NCI-H2029 treated with DMSO at 0.1 percent for 48 hours (cell line): ENCODE measurements at regions not wholly inside any gene's neighbourhood (a gene's known extent, or its start where the extent isn't known, plus 50 kb on each side); places are given as distances from the start of the nearest gene placed in this dataset.
A peak's percentile ranks its signal among the peaks of the same experiment; 100 is the strongest.
"Not testable (repeated sequence)": the region's sequence is repeated elsewhere in the genome, so short reads cannot be mapped to it uniquely, and the experiment has no call there.

Experiments
- DNase-seq: peaks from one replicate; lab custom pipeline; 2025; lab: John Stamatoyannopoulos, UW

- DNase-seq, result no peak
Observed at GRCh38 chr14:25436288-25436875, 386.4 kb upstream of the STXBP6 start.

DNA sequence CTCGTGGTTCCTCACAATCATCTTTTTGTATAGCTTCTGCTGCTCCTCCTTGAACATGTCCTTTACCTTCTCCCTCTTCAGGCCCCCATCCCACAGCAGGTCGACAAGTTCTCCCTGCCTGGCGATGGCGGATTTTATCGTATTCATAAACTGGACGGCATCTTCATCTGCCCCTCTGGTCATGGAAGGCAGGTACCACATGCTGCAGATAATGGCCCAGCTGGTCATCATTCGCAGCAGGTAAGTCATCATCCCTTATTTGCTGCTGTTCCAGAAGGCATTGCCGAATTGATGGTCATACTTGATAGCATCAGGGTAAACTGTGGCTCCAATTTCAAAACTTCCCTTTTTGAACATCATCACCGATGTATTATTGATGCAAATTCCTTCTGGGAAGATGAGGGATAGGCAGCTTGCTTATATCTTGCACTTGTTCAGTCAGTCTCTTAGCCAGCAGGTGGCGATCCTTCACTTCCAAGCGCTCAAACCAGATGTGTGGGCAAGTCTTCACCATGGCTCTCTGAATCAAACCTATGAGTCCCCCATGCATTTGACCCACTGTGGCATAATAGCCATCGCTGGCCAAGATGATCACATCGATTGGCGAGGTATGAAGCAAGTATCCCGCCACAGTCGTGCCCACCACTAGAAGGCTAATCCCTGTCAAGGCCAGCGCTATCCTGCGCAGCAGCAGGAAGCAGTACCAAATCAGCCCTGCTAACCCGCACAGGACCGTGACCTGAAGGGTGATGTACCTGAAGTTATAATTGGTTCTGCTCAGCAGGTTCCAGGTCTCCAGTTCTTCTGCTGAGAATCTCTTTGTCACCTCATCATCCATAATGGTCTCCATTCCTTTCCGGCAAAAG, 381.5 kb upstream of the STXBP6 start:
- no peak for DNase-seq

GRCh38 chr14:25430808-25431207, 380.9 kb upstream of the STXBP6 start:
- DNase-seq, result no peak

DNA sequence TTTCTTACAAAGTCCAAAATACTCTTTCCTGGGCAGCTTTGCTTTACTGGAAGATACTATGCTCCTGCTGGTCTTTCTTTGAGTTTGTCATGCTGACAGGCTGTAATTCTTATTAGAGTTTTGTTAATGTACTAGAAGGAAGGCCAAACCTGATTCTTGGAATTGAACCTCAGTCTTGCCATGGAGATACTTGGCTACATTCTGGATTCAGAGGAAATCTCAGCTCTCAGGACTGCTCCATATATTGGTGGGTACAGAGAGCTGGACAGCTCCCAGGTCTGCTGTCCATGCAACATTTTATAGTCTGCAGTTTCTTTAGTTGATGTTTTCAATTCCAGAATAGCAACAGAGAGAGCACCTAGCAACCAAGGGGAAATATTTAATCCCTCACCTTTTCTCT, 363.1 kb upstream of the STXBP6 start:
- no peak for DNase-seq

DNA sequence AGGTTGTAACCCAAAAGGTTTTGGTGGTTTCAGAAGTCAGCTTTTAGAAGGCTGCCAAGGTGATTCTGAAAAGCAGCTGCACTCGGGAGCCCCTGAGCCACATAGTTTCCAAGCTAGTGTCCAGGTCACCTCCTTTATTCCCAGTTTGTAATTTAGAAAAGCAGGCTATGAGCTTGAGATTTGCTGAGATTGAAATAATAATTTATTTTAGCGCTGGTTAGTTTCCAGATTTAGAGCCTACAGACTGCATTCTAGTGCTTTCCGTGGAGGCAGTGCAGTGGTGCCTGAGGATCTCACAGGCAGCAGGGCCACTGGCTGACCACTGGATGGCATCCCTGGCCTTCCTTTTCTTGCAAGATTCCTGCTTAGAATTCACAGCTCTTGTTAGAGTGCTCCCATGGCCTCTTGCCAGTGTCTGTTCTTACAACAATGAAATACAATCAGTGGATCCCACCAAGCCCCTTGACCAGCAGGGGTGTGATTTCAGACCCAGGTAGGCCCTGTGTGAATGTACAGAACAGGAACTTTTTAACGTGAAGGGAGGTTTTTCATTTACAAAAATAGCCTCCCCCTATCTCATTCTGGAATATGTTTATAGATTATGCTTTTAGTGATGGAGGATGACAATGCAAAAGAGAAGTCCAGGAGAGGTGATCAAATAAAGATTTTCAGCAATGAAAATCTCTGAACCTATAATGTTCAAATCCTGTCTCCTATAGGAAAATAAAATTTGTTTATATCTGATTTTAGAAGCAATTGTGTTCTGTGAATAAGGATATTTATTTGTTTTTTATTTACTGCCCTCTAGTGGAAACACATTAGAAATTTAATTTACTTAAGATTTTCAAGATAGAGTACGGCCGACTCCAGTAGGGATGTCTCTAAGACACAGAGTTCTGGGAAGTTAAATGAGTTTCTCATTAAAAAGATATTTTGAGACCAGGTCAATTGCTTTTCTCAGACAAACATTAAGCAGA, 362.1 kb upstream of the STXBP6 start:
- no peak for DNase-seq

- DNase-seq, result no peak
Observed at GRCh38 chr14:25406818-25407217, 356.9 kb upstream of the STXBP6 start.

GRCh38 chr14:25400607-25401206, 350.8 kb upstream of the STXBP6 start:
- peak; percentile 34 for DNase-seq

DNA sequence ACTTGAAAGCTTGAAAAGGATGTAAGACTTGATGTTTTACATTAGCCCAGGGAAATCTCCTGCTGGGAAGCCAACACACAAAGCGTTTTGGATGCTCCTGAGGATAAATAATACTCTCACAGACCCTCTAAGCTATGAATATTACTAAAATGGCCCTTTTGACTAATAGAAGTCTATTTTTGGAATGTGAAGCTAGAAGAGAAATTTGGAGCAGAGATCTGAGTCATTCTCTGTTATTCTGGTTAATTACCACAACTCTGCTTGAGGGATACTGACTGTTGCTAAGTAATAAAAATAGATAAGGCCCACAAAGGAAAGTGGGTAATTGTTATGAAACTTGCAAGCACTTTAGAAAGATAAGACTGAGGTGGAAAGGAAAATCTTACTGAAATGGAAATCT, 346.2 kb upstream of the STXBP6 start:
- no peak for DNase-seq

- DNase-seq, result no peak
Observed at GRCh38 chr14:25394791-25395391, 344.9 kb upstream of the STXBP6 start.

GRCh38 chr14:25394356-25394755, 344.4 kb upstream of the STXBP6 start:
- no peak for DNase-seq

DNA sequence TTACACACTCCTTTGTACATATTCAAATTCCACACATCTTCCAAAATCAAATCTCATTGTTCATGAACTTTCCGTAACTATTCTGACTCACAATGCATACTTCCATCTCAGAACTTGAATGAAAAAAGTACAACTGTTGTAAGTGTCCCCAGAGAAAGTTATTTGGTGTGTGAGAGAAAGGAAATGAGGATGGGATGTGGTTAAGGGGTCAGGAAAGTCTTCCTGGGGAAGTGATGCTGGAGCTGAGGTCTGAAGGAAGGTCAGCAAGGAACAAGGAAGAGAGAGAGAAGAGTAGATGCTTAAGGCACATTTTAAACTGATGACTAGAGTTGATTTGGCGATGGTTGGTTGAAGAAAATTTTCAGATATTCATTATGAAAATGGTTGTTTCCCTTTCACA, 340.0 kb upstream of the STXBP6 start:
- DNase-seq, result no peak

DNA sequence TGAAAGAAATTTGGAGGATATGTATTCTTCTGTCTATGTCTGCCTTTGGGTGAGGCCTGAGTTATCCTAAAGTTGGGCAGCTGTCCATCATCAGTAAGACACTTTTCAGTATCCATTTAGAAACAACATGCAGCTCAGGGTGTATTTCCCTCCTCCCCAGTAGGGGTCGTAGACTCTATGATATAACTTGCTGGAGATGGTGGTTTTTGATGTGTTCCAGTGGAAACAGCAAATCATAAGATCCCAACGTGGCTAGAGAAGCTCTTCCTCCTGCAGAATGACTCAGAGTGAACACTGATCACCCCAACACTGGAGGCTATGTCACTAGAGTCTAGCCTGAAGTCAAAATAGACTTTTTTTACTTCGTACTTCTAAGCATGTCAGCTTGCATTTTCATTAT, 331.6 kb upstream of the STXBP6 start:
- DNase-seq, result no peak

DNA sequence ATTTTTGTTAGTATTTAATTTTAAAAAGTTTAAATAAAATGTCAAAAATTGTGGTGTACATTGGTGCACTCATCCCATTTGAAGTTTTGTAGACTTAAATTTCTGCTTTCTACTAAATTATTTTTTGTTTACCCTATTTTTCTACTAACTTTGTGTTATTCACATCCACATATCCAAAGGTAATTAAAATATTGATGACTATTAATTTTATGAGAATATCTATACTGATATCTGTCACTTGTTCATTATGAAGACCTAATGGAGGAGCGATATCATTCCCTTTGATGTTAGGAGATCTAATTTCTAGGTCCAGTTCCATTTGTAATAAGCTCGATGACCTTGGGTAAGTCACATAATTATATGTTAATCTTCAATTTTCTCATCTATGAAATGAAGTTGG, 325.7 kb upstream of the STXBP6 start:
- no peak for DNase-seq

DNA sequence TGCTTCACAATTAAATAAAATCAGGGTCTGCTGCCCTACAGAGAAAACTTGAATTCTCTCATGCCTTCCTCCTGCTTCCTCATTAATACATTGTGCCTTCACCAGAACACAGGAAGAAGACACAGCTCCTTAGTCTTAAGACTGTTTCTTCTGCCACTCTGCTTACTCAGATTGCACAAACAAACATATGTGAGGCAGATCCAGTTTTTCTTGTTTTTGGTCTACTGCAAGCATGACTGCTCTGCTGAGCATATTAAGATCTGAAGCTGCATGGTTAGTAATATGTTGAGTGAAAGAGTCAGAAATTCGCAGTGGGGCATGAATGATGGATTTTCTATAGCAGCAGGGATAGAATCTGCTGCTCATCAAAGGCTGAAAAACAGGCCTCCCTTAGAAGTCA, 321.1 kb upstream of the STXBP6 start:
- no peak for DNase-seq

GRCh38 chr14:25370057-25370456, 320.1 kb upstream of the STXBP6 start:
- DNase-seq, result not testable (repeated sequence)

GRCh38 chr14:25358330-25358729, 308.4 kb upstream of the STXBP6 start:
- no peak for DNase-seq

DNA sequence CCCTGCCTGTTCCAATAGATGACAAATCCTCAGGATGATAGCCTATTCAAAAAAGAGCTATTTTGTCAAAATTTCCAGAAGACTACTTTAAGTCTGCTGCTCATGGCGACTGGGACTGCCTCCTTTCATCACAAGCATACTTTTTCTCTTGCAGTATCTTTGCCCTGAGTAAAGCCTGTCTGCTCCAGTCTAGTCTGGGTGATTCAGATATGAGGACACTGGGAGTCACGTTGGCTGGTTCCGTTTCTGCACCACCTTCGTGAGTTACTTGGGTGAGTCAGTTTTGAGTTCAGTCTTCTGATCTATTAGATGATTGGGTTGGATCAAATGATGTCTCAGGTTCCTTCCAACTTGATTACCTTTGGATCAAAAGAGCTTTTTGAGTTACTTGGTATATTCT, 301.3 kb upstream of the STXBP6 start:
- no peak for DNase-seq

DNA sequence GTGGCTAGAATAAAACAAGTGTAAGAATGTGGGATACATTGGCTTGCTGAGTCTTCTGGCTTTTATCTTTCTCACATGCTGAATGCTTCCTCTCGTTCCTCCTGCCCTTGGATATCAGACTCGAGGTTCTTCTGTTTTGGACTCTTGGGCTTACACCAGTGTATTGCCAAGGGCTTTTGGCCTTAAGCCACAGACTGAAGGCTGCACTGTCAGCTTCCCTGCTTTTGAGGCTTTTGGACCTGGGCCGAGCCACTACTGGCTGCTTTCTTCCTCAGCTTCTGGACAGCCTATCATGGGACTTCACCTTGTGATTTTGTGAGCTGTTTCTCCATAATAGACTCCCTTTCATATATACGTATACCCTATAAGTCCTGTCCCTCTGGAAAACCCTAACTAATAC, 300.9 kb upstream of the STXBP6 start:
- no peak for DNase-seq

DNA sequence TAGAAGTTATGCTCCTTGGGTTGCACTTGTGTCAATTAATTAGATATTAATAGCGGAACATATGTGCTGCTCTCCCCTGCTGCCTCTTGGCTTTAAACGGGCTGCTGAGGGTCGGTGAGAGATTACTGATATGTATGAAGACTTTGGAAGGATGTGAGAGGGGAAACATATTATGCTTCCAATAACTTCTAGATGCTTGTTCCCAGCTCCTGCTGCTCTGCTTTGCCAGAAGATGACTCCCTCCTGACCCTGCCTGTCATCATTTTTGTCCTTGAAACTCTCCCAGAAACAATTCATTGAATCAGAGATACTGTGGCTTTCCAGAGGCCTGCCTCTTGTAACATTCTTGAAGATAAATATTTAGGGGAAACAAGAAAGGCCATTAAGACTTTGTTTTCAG, 300.1 kb upstream of the STXBP6 start:
- no peak for DNase-seq

- no peak for DNase-seq
Observed at GRCh38 chr14:25349269-25349668, 299.3 kb upstream of the STXBP6 start.

- no peak for DNase-seq
Observed at GRCh38 chr14:25340882-25341281, 290.9 kb upstream of the STXBP6 start.

DNA sequence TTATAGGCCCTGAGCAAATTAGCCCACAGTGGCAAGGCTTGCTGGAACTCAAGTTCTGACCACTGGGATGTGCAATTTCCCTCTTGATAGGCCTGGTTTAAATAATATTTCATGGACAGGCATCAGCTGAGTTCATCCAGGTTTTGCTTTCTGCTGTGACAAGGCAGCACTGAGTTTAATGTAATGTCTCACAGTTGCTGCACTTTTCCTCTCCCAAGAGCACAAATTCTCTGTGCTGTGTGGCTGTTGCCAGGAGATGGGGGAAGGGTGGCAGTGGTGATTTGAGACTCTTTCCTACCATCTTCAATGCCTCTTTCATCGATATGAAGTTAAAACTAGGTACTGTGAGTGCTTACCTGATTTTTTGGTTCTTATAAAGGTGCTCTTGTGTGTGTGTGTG, 272.8 kb upstream of the STXBP6 start:
- no peak for DNase-seq
